ENCODE measurements at regions not wholly inside any gene's neighbourhood (a gene's known extent, or its start where the extent isn't known, plus 50 kb on each side); places are given as distances from the start of the nearest gene placed in this dataset.
"Not testable (repeated sequence)": the region's sequence is repeated elsewhere in the genome, so short reads cannot be mapped to it uniquely, and the experiment has no call there.

GRCh38 chr7:12004581-12004980 is 172.6 kb upstream of the THSD7A start:
- DNase-seq (ENCODE audit: low read depth in 2 of 2), result no peak

GRCh38 chr7:12007576-12007975 is 175.6 kb upstream of the THSD7A start:
- DNase-seq (ENCODE audit: low read depth in 2 of 2), result no peak

- DNase-seq (ENCODE audit: low read depth in 2 of 2), result no peak
Observed at GRCh38 chr7:12013983-12014382, 182.0 kb upstream of the THSD7A start.

DNA sequence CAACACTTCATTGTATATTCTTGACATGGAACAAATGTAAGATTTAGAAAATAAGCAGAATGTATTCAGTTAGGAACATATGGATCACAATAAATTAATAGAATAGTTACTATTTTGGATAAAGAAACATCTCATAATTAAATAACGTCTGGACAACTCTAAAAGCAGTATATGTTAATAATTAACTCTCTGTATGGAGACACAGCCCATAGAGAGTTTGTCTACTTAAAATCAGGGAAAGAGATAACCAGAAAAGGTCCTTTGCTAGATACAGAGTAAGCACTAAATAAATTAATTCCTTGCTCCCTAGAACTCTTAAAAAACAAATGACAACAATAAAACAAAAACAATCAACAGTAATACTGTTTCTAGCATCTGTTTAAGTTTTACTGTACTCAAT is 184.4 kb upstream of the THSD7A start:
- no peak for DNase-seq (ENCODE audit: low read depth in 2 of 2)

DNA sequence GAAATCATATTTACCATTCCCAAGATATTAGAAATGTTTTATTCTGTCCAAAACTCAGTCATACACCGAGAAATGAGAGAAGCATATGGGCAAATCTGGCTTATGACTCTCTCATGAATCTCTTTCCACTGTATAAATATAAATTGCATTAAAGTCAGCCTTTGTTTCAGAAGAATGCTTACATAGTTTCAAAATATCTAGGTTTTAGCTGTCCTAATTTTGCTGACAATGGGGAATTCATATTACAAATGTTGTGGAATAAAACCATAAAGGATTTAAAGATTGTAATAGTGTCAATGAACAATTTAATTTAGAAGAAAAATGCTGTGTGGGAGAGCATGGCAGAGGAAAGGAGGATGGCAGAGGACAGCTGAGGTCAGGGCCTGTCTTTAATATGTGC is 185.0 kb upstream of the THSD7A start:
- no peak for DNase-seq (ENCODE audit: low read depth in 2 of 2)

DNA sequence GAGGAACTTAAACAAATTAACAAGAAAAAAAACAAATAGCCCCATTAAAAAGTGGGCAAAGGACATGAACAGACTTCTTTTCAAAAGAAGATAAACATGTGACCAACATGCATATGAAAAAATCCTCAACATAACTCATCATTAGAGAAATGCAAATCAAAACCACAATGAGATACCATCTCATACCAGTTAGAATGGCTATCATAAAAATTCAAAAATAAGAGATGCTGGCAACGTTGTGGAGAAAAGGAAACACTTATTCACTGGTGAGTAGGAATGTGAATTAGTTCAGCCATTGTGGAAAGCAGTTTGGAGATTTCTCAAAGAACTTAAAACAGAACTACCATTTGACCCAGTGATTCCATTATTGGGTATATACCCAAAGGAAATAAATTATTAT is 189.1 kb upstream of the TMEM106B start:
- not testable (repeated sequence) for DNase-seq (ENCODE audit: low read depth in 2 of 2)

- DNase-seq (ENCODE audit: low read depth in 2 of 2), result no peak
Observed at GRCh38 chr7:12025246-12025645, 185.8 kb upstream of the TMEM106B start.

GRCh38 chr7:12028508-12028907 is 182.6 kb upstream of the TMEM106B start:
- DNase-seq (ENCODE audit: low read depth in 2 of 2), result no peak

GRCh38 chr7:12030116-12030515 is 181.0 kb upstream of the TMEM106B start:
- no peak for DNase-seq (ENCODE audit: low read depth in 2 of 2)

DNA sequence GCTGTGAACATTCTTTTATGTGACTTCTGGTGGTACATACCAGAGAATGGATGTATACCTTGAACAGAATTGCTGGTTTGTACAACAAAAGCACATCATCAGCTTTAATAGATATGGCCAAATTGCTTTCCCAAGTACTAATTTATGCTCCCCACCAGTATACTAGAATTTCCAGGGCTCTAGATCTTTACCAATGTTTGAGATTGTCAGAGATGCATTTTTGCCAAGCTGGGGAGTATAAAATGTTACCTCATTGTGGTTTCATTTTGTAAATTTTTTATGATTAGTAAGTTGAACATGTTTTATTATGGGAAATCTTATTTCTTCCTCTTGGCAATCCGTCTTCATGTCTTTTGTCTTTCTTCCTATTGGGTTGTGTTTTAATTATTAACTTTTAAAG is 179.9 kb upstream of the TMEM106B start:
- no peak for DNase-seq (ENCODE audit: low read depth in 2 of 2)

GRCh38 chr7:12031638-12032037 is 179.5 kb upstream of the TMEM106B start:
- DNase-seq (ENCODE audit: low read depth in 2 of 2), result no peak

DNA sequence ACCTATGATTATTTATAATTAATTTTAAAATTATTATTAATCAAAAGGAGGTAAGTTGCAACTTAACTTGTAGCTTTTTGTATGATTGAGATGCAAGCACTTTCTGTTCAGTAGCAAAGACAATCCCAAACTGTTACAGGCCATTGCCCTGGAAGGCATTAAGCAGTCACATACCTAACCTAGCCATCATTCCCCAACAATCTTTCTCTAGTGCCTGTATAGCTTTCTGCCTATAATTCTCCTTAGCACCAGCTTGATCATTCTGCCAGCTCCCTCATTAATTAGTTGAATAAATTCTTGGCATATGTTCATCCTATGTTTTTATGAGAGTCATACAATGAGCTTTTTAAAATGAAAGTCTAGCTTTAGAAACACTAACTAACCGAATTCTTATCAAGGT is 178.9 kb upstream of the TMEM106B start:
- no peak for DNase-seq (ENCODE audit: low read depth in 2 of 2)

GRCh38 chr7:12043457-12043856 is 167.6 kb upstream of the TMEM106B start:
- not testable (repeated sequence) for DNase-seq (ENCODE audit: low read depth in 2 of 2)

DNA sequence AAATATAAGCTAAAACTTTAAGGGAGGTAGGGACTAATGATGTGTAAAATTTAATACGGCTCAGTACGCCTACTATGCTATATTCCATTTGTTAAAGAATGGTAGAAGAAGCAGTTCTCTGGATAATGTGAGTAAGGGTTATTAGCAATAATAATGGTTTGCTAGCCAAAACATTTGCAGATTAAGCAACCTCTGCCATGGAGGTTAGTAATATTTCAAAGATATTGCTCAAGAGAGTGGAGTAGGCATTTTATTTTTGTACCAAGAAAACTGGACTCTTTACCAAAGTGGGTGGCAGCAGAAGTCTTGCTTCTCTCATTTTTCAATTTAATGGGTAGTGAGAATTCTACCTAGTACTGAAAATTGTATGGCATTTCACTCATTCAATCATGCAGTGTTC is 158.9 kb upstream of the TMEM106B start:
- no peak for DNase-seq (ENCODE audit: low read depth in 2 of 2)

GRCh38 chr7:12053561-12053960 is 157.5 kb upstream of the TMEM106B start:
- DNase-seq (ENCODE audit: low read depth in 2 of 2), result no peak

DNA sequence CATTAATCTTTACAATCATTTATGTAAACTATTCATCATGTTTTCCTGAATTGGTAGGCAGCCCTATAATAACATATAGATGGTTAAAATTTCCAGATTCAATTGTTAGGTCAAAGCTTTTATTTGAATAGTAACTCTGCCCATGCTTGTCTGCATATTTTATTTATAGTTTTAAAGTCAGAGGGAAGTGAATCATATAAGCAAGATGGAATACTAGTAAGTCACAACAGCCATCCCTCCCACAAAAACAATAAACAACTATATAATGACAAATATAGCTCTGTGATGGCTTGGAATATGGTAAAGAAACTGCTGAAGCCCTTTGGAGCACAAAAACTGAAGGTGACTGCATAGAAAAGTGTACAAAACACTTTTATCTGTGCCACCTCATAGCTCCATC is 156.3 kb upstream of the TMEM106B start:
- DNase-seq (ENCODE audit: low read depth in 2 of 2), result no peak

GRCh38 chr7:12056381-12056780 is 154.7 kb upstream of the TMEM106B start:
- no peak for DNase-seq (ENCODE audit: low read depth in 2 of 2)

DNA sequence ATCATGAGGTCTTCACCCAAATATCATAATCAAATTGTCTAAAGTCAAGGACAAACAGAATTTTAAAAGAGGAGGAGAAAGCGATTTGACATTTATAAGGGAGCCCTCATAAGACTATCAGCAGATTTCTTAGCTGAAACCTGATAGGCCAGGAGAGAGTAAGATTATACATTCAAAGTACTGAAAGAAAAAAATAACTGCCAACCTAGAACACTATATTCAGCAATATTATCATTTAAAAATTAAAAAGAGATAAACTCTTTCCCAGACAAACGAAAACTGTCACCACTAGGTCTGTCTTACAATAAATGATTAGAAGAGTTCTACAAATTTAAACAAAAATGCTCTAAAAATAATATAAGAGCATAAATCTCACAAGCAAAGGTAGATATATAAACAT is 154.1 kb upstream of the TMEM106B start:
- DNase-seq (ENCODE audit: low read depth in 2 of 2), result no peak

DNA sequence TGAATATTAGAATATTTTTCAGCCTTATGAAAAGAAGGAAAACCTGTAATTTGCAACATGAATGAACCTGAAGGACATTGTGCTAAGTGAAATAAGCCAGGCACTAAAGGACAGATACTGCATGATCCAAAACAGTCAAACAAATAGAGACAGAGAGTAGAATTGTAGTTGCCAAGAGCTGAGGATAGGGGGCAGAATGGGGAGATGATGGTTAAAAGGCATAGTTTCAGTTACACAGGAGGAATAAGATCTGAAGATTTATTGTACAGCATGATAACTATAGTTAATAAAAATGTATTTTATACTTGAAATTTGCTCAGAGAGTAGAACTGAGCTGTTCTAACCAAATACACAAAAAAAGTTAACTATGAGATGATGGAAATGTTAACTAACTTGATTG is 149.0 kb upstream of the TMEM106B start:
- DNase-seq (ENCODE audit: low read depth in 2 of 2), result no peak

GRCh38 chr7:12064586-12065127 is 146.4 kb upstream of the TMEM106B start:
- DNase-seq (ENCODE audit: low read depth in 2 of 2), result no peak

DNA sequence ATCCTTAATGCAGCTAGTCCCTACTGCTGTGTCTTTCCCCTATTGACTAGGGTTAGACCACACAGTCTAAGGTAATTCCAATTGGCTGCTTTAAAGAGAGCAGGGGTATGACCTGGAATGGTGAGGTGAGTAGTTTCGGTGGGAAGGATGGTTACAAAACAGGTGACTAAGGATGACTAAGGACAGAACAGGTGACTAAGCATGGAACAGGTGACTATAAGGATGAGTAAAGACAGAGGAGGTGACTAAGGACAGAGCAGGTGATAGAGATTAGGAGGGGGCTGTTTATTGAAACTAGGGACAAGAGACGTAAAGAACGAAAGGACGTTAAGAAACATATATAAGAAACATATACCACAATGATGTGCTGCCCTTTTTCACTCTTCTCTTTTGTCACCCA is 145.1 kb upstream of the TMEM106B start:
- DNase-seq (ENCODE audit: low read depth in 2 of 2), result no peak

DNA sequence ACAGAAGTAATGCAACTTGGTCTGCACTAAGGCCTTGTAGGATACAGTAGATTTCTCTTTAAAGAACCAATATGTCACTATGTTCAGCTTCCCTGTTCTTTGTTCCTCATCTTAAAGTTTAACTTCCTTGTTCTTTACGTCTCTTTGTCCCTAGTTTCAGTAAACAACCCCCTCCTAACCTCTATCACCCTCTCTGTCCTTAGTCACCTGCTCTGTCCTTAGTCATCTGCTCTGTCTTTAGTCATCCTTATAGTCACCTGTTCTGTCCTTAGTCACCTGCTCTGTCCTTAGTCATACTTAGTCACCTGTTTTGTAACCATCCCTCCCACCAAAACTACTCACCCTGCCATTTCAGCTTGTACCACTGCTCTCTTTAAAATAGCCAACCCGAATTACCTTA is 144.6 kb upstream of the TMEM106B start:
- DNase-seq (ENCODE audit: low read depth in 2 of 2), result no peak

DNA sequence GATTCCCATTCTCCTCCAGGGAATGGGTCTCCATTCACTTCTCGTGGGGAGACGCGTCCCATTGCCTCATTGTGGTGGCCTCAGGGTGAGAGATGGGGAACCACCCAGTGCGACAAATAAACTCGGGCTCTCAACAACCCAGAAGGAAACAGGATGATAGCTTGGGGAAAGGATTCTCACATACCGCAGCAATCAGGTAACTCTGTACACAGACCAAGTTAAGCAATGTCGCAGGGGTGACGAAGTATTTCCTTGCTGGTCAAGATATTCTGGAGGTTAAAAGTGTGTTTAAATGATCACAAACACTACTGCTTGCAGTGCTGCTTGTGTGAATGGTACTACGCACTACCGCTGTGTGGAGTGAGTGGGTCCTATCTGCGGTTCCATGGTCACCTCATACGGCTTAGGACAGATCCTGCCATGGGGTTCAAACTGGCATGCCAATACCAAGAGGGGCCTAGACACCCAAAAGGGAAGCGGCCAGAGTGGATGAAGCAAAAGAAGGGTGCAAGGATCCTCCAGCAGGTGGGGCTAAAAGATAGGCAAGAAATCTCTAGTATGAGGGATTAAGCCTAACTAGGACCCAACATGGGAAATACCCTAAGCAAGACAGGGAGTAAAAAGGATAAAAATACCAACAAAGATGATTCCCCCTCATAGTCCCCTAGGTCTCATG is 143.8 kb upstream of the TMEM106B start:
- peak; percentile 29 to 41 for DNase-seq (ENCODE audit: low read depth in 2 of 2)

DNA sequence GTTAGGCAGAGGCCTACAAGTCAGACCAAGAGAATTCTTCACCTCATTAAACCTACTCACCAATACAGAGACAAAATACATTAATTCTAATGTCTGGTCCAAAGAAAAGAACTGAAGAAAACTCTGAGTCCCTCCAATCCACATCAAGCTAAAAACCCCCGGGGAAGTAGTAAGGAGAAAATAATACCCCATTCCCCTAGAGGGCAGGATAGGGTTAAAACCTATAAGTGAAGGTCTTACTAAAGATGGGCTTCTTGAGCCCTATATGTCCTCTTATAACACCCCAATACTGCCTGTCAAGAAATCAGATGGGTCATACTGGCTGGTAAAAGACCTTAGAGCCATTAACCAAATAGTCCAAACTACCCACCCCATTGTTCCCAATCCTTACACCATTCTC is 141.3 kb upstream of the TMEM106B start:
- DNase-seq (ENCODE audit: low read depth in 2 of 2), result no peak
